Keratinocyte (primary cell): ENCODE measurements at regions not wholly inside any gene's neighbourhood (a gene's known extent, or its start where the extent isn't known, plus 50 kb on each side); places are given as distances from the start of the nearest gene placed in this dataset.

Experiments used
- EZH2 ChIP-seq: IDR thresholded peaks from one replicate; pipeline ENCODE4 v1.6.1; 2012; ENCODE audit warnings: inconsistent platforms, mild to moderate bottlenecking, low read length, moderate library complexity
- TF ChIP-seq, protein P1 (sequence below), 3 experiments: IDR thresholded peaks in 1 of 3; conservative IDR thresholded peaks in 1 of 3; optimal IDR thresholded peaks in 1 of 3; 2 replicates in 2 of 3; 3 replicates in 1 of 3; pipeline versions ENCODE3 to v1.5.1; 2011; ENCODE audit warnings: low read length in 3 of 3, mild to moderate bottlenecking in 3 of 3, moderate library complexity in 2 of 3, control low read depth in 1 of 3, inconsistent platforms in 1 of 3; ENCODE audit not compliant: insufficient read depth in 2 of 3; ENCODE audit errors: extremely low read depth in 1 of 3

DNA sequence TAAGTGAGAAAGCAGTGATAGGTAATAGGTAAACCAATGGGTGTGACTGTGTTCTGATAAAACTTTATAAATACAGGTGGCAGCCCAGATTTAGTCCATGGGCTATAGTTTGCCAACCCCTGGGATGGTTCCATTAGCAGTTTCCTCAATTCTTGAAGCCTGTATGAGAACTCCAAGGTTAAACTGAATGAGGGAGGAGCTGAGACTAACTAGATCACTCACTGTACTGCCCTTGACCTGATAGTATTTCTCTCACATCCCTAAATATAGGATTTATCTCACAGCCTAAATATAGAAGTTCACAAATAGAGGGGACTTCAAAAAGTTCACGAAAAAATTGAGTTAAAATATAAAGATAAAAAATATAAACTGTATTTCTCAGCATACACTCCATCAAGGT is 439.6 kb upstream of the CCDC196 start:
- TF ChIP-seq, protein P1, sequence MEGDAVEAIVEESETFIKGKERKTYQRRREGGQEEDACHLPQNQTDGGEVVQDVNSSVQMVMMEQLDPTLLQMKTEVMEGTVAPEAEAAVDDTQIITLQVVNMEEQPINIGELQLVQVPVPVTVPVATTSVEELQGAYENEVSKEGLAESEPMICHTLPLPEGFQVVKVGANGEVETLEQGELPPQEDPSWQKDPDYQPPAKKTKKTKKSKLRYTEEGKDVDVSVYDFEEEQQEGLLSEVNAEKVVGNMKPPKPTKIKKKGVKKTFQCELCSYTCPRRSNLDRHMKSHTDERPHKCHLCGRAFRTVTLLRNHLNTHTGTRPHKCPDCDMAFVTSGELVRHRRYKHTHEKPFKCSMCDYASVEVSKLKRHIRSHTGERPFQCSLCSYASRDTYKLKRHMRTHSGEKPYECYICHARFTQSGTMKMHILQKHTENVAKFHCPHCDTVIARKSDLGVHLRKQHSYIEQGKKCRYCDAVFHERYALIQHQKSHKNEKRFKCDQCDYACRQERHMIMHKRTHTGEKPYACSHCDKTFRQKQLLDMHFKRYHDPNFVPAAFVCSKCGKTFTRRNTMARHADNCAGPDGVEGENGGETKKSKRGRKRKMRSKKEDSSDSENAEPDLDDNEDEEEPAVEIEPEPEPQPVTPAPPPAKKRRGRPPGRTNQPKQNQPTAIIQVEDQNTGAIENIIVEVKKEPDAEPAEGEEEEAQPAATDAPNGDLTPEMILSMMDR (optimal IDR thresholded peaks at IDR 0.05 in 1 of 3, IDR thresholded peaks at IDR 0.05 in 1 of 3, conservative IDR thresholded peaks at IDR 0.05 in 1 of 3; ENCODE audit: extremely low read depth in 1 of 3, insufficient read depth in 2 of 3, low read length in 3 of 3): no peak
- no peak for TF ChIP-seq EZH2
